Smooth muscle cell (in vitro differentiated cells): ENCODE measurements at regions not wholly inside any gene's neighbourhood (a gene's known extent, or its start where the extent isn't known, plus 50 kb on each side); places are given as distances from the start of the nearest gene placed in this dataset.

Source experiments
- DNase-seq: peaks from one replicate; lab custom pipeline; 2025; ENCODE audit not compliant: unreplicated experiment; lab: John Stamatoyannopoulos, UW
- H2AFZ ChIP-seq: fragments of 200-600 bp; sonication (generic); 2 replicates; pipeline ENCODE4 v1.6.0; 2016; ENCODE audit warnings: antibody characterized with exemption, low read depth, mild to moderate bottlenecking
- H3F3A ChIP-seq: fragments of 200-600 bp; sonication (generic); 2 replicates; pipeline ENCODE4 v1.6.0; 2017; ENCODE audit warnings: antibody characterized with exemption, low read depth
- H3K27ac ChIP-seq: fragments of 200-600 bp; sonication (generic); 2 replicates; pipeline ENCODE4 v1.5.1; 2016; ENCODE audit warnings: low read depth, mild to moderate bottlenecking
- H3K27me3 ChIP-seq: fragments of 200-600 bp; sonication (generic); 2 replicates; pipeline ENCODE4 v1.6.1; 2016; ENCODE audit warnings: low read depth, mild to moderate bottlenecking
- H3K36me3 ChIP-seq: fragments of 200-600 bp; sonication (generic); 2 replicates; pipeline ENCODE4 v1.5.1; 2016; ENCODE audit warnings: low read depth
- H3K4me1 ChIP-seq: fragments of 200-600 bp; sonication (generic); 2 replicates; pipeline ENCODE4 v1.5.1; 2016; ENCODE audit warnings: low read depth
- H3K4me2 ChIP-seq: fragments of 200-600 bp; sonication (generic); 2 replicates; pipeline ENCODE4 v1.6.0; 2016; ENCODE audit warnings: mild to moderate bottlenecking
- H3K4me3 ChIP-seq: fragments of 200-600 bp; sonication (generic); 2 replicates; pipeline ENCODE4 v1.5.1; 2016; ENCODE audit warnings: mild to moderate bottlenecking
- H3K79me2 ChIP-seq: fragments of 200-600 bp; sonication (generic); 2 replicates; pipeline ENCODE4 v1.6.0; 2016; ENCODE audit warnings: low read depth, mild to moderate bottlenecking
- H3K9ac ChIP-seq: fragments of 200-600 bp; sonication (generic); 2 replicates; pipeline ENCODE4 v1.6.0; 2016; ENCODE audit warnings: low read depth
- H3K9me3 ChIP-seq: fragments of 200-600 bp; sonication (generic); replicated peaks from 2 replicates; pipeline ENCODE4 v1.5.1; 2016; ENCODE audit warnings: low read depth
- H4K20me1 ChIP-seq: fragments of 200-600 bp; sonication (generic); 2 replicates; pipeline ENCODE4 v1.6.0; 2016; ENCODE audit warnings: low read depth
- WGBS: methylation state at CpG from one replicate; pipeline ENCODE4 v1.1.7; 2016; ENCODE audit warnings: low lambda C conversion rate; 5-methylcytosine and 5-hydroxymethylcytosine counted together
- TF ChIP-seq, protein P1 (sequence below): fragments of 200-600 bp; sonication (generic); IDR thresholded peaks from 2 replicates; pipeline ENCODE4 v1.5.1; 2017; ENCODE audit warnings: borderline replicate concordance, mild to moderate bottlenecking, antibody characterized with exemption; ENCODE audit not compliant: insufficient read depth, poor library complexity, severe bottlenecking

DNA sequence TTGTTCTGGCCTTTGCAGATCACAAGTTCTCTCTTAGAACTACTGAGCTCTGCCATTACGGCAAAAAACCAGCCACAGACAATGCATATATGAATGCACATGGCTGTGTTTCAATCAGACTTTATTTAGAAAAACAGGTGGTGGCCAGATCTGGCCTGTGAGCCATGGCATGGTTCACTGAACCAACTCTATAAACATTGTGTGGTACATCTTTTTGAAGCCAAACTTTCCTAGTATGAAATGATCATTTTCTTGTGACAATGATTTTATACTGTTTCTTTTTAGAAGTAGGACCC is 65.9 kb upstream of the AMZ2 start:
- Histone ChIP-seq H2AFZ (no peak overlapping the region), H3K27me3 (peaks cover 2% of the 10 kb centered on the region), H3K9me3 (no peaks in the 10 kb centered on the region), H4K20me1 (no peaks in the 10 kb centered on the region), H3K9ac (no peak overlapping the region), H3K27ac (no peak overlapping the region), H3F3A (no peaks in the 10 kb centered on the region), H3K4me1 (no peaks in the 10 kb centered on the region), H3K4me2 (no peak overlapping the region), H3K4me3 (no peak overlapping the region), H3K36me3 (no peaks in the 10 kb centered on the region), H3K79me2 (no peaks in the 10 kb centered on the region)
- no peak for DNase-seq
- TF ChIP-seq, protein P1, sequence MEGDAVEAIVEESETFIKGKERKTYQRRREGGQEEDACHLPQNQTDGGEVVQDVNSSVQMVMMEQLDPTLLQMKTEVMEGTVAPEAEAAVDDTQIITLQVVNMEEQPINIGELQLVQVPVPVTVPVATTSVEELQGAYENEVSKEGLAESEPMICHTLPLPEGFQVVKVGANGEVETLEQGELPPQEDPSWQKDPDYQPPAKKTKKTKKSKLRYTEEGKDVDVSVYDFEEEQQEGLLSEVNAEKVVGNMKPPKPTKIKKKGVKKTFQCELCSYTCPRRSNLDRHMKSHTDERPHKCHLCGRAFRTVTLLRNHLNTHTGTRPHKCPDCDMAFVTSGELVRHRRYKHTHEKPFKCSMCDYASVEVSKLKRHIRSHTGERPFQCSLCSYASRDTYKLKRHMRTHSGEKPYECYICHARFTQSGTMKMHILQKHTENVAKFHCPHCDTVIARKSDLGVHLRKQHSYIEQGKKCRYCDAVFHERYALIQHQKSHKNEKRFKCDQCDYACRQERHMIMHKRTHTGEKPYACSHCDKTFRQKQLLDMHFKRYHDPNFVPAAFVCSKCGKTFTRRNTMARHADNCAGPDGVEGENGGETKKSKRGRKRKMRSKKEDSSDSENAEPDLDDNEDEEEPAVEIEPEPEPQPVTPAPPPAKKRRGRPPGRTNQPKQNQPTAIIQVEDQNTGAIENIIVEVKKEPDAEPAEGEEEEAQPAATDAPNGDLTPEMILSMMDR = no peak
- WGBS = 97% methylated on average over 1 of the region's 1 CpG

DNA sequence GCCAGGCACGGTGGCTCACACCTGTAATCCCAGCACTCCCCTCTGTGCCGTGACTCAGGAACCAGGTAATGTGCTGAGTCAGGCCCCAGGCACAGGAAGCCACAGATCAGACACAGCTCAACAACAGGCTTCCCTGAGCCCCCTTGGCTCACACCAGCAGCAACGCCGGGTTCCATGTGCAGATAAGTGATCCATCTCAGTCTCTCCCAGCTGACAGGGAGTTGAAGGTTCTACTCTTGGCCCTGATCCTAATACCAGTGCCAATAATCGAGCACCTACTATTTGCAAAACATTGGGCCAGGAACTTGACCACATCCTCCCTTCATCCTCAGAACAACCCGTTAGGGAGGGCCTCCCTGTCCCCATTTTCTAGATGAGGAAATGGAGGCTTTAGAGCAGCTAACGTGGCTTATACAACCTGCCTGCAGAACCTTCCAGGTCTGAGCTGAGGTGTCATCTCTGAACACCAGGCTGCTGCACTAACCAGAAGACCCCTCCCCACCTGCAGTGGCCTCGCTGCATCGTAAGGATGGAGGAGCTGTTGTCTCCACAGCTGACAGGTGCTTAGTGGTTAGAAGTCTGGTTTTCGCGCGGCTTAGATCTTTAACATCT is 64.8 kb upstream of the AMZ2 start:
- Histone ChIP-seq H3K4me1 (no peaks in the 10 kb centered on the region), H3K4me2 (no peak overlapping the region), H3F3A (no peaks in the 10 kb centered on the region), H3K4me3 (no peak overlapping the region), H3K9me3 (no peaks in the 10 kb centered on the region), H3K27me3 (peaks cover 7% of the 10 kb centered on the region), H4K20me1 (no peaks in the 10 kb centered on the region), H3K79me2 (no peaks in the 10 kb centered on the region), H3K27ac (no peak overlapping the region), H2AFZ (no peak overlapping the region), H3K36me3 (no peaks in the 10 kb centered on the region), H3K9ac (no peak overlapping the region)
- no peak for DNase-seq
- TF ChIP-seq, protein P1 = no peak
- 81% methylated on average over 12 of the region's 12 CpGs for WGBS

DNA sequence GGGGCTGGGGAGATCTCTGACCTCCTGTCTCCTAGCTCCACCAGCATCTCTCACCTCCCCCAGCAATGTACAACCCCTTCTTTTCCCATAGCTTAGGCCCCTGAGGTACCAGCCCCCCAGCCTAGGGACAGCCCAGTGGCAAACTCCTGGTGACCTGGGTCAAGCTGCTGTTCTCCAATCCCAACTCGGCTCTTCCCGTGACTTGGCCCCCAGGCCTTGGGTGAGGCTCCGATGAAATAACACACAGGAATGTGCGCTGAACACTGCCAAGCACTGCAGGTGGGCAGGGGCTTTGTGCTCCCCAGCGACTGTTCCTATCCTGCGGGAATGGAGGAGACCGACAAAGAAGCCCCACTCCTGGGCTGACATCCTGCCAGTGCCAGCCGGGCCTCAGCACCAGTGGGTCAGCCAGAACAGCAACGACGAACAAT is 63.7 kb upstream of the AMZ2 start:
- TF ChIP-seq, protein P1 = no peak
- Histone ChIP-seq H3K79me2 (no peaks in the 10 kb centered on the region), H3K4me1 (no peaks in the 10 kb centered on the region), H3K36me3 (no peaks in the 10 kb centered on the region), H3K4me2 (no peak overlapping the region), H2AFZ (no peak overlapping the region), H3K9ac (no peak overlapping the region), H3F3A (no peaks in the 10 kb centered on the region), H3K9me3 (no peaks in the 10 kb centered on the region), H3K27ac (no peak overlapping the region), H3K4me3 (no peak overlapping the region), H4K20me1 (no peaks in the 10 kb centered on the region), H3K27me3 (peaks cover 7% of the 10 kb centered on the region)
- 83% methylated on average over 10 of the region's 10 CpGs for WGBS
- DNase-seq = no peak

DNA sequence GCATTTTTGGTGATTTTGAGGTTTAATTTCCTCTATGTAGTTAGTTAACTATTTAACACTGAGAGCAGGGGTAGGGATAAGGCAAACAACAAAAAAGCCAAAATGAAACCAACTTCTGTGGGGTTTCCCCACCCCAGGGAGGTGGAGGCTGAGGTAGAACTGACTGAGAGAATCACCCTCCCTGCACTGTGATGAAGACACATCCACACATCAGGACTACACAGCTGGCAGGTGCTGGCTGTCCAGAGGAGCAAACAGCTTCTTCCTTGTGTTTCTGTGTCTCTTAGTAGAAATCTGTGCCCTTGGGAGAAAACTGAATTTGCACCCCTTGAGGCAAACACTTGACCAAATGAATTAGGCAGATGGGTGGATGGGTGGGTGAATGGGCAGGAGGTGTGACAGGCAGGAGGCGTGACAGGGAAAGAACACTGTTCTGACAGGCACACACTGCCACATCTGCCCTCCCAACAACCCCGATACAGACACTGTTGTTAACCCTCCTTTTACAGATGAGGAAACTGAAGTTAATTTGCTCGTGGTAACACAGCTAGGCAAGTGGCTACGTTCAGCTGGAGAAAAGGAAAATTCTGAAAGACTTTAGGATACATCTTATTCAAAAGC is 62.9 kb upstream of the AMZ2 start:
- H3K9ac ChIP-seq = no peak overlapping the region
- WGBS = 93% methylated on average over 4 of the region's 4 CpGs
- H3K4me2 ChIP-seq = no peak overlapping the region
- H3K27me3 ChIP-seq = peaks cover 7% of the 10 kb centered on the region
- no peaks in the 10 kb centered on the region for H3K4me1 ChIP-seq
- H3K9me3 ChIP-seq = no peaks in the 10 kb centered on the region
- H3F3A ChIP-seq = no peaks in the 10 kb centered on the region
- H4K20me1 ChIP-seq = no peaks in the 10 kb centered on the region
- no peaks in the 10 kb centered on the region for H3K36me3 ChIP-seq
- TF ChIP-seq, protein P1 = no peak
- no peak for DNase-seq
- no peaks in the 10 kb centered on the region for H3K79me2 ChIP-seq
- H2AFZ ChIP-seq = no peak overlapping the region
- no peak overlapping the region for H3K27ac ChIP-seq
- H3K4me3 ChIP-seq = no peak overlapping the region
